GM19324 (cell line): ENCODE measurements at regions not wholly inside any gene's neighbourhood (a gene's known extent, or its start where the extent isn't known, plus 50 kb on each side); places are given as distances from the start of the nearest gene placed in this dataset.

ENCODE experiments used
- ATAC-seq: cut with Tn5 transposase; IDR thresholded peaks from one replicate; pipeline ENCODE4 v1.9.1; 2021; ENCODE audit warnings: mild to moderate bottlenecking, moderate library complexity; ENCODE audit not compliant: unreplicated experiment, low FRiP score

GRCh38 chr6:153801917-153802316 lies 237.1 kb upstream of the OPRM1 start:
- no peak for ATAC-seq

DNA sequence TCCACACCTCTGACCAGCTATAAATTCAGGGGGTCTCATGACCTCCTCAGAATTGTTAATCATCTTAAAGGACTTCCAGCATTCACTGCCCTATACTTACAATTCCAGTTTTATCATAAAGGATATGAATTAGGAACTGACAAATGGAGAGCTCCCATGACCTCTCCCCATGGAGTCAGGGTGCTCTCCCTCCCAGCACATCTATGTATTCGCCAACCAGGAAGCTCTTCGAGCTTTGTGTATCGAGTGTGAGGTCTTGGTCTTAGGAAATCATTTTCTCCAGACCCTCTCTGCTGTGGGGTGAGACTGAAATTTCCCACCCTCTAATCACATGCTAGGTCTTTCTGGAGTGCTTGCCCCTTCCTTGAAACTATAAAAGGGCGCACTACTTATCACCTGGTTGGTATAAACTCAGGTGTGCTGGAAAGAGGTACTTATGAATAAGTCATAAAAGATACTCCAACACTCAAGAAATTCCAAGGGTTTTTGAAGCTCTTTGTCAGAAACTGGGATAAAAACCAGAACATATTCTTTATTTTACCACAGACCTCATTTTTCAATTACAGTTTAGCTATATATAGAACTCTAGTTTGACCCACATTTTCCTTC lies 238.4 kb upstream of the OPRM1 start:
- ATAC-seq, result no peak

DNA sequence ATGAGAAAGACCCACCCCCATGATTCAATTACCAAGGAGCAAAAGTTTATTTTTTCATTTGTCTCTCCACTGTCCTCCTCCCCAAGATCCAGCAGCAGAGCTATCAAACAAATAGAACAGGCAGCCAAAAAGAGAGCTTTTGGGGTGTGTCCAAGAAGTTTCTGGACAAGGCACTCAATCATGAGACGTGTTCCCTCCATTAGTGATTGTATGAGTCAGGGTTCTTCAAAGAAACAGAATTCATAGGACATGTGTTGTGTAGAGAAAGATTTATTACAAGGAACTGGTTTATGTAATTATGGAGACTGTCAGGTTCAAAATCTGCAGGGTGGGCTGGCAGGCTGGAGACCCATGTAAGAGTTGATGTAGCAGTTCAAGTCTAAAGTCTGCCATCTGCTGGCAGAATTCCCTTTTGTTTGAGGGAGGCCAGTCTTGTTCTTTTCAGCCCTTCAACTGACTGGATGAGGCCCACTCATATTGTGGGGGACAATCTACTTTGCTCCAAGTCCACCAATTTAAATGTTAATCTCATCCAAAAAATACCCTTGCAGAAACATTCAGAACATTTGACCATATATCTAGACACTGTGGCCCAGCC lies 248.1 kb upstream of the OPRM1 start:
- ATAC-seq, result no peak

GRCh38 chr6:153790048-153790447 lies 249.0 kb upstream of the OPRM1 start:
- ATAC-seq, result no peak

DNA sequence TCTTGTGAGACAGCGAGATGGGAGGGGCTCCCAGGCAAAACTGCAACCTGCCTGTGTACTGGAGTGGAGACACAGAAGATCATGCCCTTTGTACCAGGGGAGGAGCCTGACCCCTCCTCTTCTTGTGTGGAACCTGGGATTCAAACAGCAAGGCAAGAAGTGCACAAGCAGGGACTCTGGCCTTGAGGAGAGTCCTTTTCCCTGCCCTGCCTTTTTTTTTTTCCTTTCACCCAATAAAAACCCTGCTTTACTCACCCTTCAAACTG lies 251.8 kb upstream of the OPRM1 start:
- no peak for ATAC-seq

- ATAC-seq, result no peak
Observed at GRCh38 chr6:153781306-153781705, 257.7 kb upstream of the OPRM1 start.

DNA sequence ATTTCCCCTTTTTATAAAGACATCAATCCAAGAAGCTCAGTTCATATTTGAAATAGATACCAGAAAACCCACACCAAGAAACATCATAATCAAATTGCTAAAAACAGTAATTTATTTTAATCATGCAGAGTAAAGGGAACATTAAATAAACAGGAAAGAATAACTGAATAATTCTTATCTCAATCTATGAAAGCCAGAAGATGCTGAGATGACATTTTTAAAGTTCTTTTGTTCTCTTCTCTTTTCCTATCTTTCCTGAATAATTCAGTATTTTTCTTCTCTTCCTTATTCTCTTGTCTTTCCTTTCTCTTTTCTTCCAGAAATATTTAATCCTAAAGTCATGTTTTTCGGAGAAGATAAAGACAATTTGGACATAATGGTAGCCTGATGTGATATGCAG lies 259.0 kb upstream of the OPRM1 start:
- no peak for ATAC-seq

- ATAC-seq, result no peak
Observed at GRCh38 chr6:153778216-153778615, 260.8 kb upstream of the OPRM1 start.

GRCh38 chr6:153771577-153771976 lies 267.5 kb upstream of the OPRM1 start:
- ATAC-seq, result no peak

GRCh38 chr6:153767127-153767526 lies 271.9 kb upstream of the OPRM1 start:
- ATAC-seq, result no peak

GRCh38 chr6:153758516-153758915 lies 280.5 kb upstream of the OPRM1 start:
- no peak for ATAC-seq

- no peak for ATAC-seq
Observed at GRCh38 chr6:153735761-153736160, 303.3 kb upstream of the OPRM1 start.

DNA sequence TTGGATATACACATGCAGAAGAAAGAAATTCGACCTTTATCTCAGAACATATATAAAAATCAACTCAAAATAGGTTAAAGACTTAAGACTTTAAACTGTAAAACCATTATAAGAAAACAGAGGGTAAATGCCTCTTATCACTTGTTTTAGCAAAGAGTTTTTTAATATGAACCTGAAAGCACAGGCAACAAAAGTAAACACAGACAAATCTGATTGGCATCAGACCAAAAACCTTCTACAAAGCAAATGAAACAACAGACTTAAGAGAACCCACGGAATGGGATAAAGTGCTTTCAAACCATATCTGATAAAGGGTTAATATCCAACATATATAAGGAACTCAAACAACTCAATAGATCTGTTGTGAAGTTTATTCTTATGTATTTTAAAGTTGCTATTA lies 309.9 kb upstream of the OPRM1 start:
- no peak for ATAC-seq

DNA sequence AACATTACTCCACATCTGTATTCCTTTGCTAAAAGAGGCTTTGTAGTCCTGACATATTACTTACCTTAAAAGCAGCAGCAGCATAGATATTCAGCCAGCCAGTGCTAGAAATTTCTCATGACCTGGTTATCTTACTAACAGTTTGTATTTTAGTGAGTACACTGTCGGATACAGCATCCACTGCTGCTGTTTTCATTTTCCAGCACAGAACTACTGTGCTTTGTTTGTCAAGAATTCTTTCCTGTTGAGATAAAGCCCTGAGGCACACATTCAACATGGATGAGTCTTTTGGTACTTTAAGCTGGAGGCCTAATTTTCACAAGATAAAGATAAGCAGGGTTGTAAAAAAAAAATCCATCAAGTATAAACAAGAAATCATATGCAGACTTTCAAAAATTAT lies 311.2 kb upstream of the OPRM1 start:
- ATAC-seq, result no peak

DNA sequence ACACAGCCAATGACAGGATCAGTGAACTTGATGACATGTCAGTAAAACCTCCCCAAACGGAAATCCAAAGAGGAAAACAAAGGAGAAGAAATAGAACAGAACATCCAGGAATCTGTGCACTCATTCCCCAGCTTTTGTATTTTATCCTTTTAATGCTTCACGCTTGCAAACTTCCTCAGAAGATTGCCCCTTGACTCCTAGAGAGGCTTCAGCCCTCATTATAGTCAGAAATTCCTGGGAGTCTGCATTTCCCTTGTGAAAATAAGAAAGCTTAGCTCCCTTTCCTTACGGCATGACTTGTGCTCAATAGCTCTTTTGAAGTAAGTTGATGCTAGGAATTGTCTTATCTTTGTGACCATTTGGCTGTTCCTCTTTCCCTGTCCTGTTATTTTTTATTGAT lies 313.6 kb upstream of the OPRM1 start:
- ATAC-seq, result no peak

- no peak for ATAC-seq
Observed at GRCh38 chr6:153720732-153721131, 318.3 kb upstream of the OPRM1 start.

DNA sequence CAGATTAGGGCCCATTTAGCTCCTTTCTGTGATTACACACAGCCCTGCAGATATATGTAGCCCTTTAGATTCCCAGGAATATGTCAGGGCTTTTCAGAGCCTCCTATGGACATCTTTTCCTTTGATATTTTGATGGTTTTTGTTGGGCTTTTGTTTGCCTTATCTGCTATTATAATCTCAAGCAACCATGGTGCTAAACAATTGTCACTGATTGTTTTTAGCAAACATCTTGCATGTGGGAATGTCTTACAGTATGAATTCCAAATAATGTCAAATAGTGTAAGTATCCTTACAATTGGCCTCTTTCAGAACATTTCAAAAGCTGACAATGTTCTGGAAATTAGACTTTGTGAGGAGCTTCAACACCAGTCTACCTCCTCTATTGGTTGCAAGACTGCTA lies 333.6 kb upstream of the OPRM1 start:
- no peak for ATAC-seq

GRCh38 chr6:153702671-153703070 lies 336.4 kb upstream of the OPRM1 start:
- ATAC-seq, result no peak

DNA sequence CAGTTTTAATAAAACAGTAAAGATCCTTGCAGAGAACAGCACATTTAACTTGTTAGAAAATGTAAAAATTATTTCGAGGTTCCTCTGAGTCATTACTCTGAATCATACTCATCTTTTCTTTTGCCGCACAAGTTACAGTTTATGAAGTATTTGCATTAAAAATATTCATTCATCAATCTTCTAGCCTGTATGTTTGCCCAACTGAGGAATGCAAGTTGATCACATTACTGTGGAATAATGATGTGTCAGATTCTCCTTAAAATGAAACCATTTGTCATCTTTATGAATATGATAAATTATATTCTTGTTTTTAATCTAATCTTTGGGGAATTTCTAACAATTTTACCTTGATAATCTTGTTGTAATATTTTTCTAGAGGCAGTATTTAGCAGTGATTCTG lies 340.4 kb upstream of the OPRM1 start:
- ATAC-seq, result no peak

DNA sequence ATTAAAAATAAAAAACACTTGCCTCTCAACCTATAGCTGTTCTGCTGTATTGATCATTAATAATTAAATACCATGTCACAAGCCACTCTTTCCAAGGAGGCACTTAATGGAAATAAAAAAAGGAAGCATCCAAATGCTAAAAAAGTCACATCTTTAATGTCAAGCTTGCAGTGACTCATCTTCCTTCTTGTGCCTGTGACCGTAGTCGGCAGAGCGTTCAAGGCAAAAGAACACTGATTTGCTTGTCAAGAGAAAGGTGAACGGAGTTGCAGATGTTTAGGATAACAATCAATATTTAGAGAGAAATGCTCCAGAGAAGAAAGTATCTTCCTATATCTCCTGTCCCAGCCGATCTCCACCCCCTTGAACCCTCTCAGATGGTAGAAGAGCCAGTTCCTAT lies 341.0 kb upstream of the OPRM1 start:
- no peak for ATAC-seq

GRCh38 chr6:153677522-153677921 lies 361.5 kb upstream of the OPRM1 start:
- ATAC-seq, result no peak

- no peak for ATAC-seq
Observed at GRCh38 chr6:153673750-153674149, 365.3 kb upstream of the OPRM1 start.

DNA sequence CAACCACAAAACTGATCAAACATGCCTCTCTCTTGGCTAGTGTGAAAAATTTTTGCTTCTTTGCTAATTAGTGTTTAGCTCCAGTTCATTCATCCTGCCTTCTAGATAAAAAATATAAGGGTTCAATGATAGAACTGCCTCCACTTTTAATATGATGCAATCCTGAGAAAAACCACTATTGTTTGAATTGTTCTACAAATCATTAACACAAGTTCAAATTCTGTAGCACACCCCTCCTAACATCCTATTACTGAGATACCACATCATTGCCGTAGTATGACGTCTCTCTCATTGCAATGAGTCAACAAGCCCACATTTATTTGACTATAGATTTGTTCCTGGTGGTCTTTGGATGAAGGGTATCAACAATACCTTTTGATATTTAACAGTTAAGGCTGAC lies 365.8 kb upstream of the OPRM1 start:
- ATAC-seq, result no peak
